Right hindlimb (tissue), 1 donor: ENCODE measurements at regions not wholly inside any gene's neighbourhood (a gene's known extent, or its start where the extent isn't known, plus 50 kb on each side); places are given as distances from the start of the nearest gene placed in this dataset.
A peak's percentile ranks its signal among the peaks of the same experiment; 100 is the strongest.

ENCODE experiments used
- DNase-seq: peaks from one replicate; pipeline ENCODE4 v3.0.0-alpha.2; 2018

DNA sequence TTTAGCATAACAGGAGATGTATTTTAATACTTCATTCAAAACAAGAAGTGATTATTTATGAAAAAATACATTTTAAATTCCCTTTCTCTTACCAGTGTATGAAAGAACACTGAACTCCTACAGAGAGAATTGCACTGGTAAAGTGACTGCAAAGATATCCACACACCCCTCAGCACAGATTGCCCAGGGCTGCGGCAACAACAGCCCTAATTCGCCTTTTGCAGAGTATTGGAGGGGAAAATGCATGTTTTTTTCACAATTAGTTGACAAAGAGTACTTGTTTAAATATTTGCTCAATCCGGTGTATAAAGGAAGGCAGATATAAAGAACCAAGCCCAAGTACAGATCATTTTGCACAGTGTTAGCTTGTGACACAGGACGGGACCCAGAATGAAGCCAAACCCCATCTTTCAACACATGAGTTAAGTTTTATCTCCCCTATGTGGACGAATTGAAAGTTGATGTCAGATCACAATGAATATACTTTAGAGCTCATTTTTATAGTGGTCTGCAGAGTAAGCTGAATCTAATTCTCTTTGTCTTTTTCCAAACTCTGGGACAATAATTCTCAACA is 551.4 kb upstream of the IGFBP7 start:
- no peak for DNase-seq

DNA sequence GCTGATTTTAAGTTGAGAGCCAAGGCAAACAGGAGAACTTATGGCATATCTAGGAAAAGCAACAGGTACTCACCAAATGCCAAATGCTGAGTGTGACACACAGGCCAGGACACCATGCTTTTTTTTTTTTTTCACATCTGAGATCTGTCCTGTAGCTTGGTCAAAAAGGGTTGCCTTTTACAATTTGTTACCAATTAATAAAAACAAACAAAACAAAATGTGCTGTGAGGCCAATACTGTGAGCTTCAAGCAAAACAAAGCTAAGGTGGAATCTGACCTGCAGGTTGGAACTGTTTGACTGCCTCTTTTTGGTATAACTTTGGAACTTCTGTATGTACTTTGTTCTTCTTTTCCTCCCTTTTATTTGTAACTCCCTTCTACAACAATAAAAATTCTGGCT is 548.5 kb upstream of the IGFBP7 start:
- DNase-seq, result no peak

DNA sequence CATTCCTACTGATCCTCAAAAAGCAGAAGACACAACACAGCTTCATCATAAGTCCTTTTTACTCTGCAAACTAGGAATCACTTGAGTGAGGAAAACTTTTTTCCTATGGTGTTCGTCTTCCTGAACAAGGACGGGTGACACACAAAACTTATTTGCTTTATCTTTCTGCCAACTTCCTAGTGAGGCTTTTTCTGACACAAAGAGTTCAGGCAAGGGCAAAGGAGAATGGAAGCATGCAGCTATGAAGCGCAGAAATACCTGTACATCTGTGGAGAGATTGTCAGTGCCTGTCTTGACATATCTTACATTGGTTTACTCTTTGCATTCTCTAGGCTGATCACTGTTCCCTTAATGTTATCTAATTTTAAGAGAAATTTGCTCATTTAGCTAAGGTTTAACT is 548.0 kb upstream of the IGFBP7 start:
- DNase-seq, result no peak

DNA sequence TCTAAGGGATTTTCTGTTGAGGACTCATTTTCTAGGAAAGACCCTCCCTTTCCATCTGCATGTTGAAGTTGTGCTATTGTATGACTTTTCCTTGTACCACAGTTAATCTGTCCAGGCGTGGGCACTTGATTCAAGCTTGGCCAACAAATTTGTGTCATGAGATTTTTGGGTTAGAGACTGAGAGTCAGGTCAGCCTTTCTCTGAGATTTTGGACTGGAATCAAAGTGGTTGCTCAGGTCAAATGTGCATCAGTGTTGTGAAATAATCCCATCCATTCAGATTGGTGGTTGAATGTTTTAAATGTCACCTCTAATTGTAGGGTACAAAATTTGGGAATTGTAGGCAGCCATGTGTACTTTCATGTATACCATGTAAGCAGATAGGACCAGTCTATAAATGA is 545.2 kb upstream of the IGFBP7 start:
- no peak for DNase-seq

DNA sequence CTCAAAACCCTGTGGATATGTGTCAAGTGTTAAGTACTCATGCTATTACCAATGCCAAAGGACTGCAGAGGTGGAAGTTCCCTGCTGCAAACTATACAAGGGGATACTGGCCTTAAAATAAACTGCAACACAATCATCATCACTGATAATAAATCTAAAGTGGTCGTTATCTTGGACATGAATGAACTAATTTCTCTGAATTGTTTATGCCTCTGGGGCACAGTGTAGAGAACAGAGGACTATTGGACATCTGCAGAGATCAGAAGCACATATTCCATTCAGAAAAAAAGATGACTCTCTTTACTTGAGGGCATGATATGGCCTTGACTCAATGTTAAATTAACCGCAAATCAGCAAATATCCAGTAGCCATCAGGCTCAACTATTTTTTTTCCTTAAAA is 542.6 kb upstream of the IGFBP7 start:
- no peak for DNase-seq

DNA sequence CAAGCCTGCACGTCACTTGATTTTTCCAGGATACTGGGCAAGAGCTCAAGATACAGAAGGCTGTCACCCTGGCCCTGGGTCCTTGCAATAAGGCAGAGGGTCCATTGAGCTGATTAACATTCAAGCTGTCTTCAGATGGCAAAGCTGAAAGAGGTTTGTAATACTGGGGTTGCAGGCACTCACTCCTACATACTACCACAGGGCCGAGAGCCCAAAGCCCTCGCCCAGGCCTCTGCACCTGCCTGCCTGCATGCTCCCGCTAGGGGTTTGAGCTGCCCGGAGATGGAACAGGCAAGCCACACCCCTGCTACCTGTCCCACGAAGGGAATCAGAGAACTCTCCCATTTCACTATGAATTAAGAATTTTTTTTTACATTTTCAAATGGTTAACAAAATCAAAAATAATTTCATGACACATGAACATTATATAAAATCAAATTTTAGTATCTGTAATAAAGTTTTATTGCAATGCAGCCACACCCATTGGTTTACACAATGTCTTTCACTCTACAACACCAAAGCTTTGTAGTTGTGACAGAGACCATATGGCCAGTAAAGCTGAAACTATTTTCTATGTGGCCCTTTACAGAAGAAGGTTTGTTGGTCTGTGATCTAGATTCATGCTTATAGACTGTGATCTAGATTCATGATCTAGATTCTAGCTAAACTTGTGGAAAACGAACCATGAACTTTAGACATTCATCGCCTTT is 530.4 kb upstream of the IGFBP7 start:
- no peak for DNase-seq

DNA sequence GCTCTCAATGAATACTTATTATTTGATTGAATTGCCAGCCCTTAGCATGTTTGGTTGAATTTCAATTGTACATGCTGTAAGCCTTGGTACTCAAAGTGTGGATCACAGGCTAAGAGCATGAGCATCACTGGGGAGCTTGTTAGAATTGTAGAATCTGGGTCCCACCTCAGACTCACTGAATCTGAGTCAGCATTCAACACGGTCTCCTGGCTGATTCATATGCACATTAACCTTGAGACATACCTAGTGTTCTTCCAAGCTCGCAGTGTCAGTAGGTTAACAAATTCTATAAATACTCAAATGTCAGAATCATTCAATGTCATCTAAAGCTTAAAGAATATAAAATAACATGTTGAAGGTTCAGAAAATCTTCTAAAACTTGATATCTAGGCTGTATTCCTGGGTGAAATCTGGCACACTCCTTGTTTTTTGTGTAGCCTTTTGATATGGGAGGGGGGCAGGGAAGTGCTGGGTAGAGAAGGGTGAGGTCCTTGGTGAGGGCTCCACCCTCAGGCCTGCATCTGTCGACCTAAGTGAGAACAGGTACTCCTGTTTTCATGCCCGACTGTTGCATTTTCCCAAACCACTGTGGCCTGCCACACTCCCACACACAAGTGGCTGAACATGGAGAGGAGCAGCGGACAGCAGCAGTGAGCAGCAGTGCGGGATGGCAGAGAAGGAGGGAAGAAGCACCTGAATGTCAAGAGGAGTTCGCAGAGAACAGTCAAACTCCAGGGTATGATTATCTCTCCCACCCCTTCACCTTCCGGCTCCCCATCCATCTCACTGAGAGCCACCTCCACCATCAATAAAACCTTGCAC is 529.6 kb upstream of the IGFBP7 start:
- DNase-seq, result no peak

DNA sequence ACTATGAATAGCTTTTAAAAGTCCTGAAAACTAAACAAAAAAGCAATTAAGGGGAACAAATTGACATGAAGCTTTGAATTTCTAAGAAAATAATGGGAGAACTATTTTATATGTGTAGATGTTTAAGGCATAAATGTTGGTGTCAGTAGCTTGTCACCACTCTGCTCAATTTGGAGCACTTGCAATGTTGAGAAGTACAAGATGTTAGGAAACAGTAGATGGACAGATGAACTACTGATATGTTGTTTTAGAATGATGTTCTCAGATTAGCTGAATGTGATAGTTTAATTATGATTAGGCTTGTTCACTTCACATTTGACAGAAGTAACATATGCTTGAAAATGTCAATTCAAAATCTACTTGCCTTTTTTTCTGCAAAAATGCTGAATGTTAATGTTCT is 525.7 kb upstream of the IGFBP7 start:
- no peak for DNase-seq

DNA sequence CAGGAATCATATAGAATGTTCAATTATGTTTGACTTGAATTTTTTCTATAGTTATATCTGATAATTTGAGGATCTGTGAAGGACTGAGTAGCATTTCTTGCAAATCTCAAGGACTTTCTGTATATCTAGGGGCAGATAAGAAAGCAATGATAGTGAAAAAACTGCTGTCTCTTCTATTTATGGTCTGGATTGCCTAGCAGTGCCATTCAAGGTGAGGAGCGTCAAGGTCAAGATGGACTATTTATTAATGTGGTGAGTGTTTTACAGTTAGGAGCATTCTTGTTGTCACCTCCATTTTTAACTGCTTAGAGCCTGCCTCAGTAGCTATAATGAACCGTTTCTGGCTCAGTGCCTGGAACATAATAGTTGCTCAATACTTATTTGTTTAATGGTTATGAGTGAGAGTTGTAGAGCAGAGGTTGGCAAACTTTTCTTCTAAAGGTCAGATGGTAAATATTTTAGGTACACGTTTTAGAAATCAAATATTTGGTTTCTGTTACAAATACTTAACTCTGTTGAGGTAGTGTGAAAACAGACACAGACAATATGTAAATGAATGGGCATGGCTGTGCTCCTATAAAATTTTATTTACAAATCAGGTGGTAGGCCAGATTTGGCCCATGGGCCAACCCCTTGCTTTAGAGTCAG is 523.2 kb upstream of the IGFBP7 start:
- DNase-seq, result no peak

DNA sequence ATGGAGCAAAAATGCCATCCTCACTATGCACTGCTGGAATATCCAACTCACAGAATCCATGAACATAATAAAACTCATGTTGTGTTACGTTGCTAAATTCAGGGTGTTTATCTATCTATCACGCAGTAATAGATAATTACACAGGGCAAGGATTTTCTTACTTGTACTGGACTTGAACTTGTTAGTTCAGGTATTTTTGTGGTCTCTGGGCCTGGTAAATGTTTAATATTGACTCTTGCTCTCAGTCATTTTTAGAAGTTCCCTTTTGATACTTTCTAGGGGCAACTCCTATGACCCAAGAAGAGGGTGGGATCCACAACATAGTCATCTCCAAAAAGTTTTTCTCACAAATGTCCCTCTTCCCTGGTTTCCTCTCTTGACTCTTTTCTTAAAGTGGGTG is 522.4 kb upstream of the IGFBP7 start:
- no peak for DNase-seq

DNA sequence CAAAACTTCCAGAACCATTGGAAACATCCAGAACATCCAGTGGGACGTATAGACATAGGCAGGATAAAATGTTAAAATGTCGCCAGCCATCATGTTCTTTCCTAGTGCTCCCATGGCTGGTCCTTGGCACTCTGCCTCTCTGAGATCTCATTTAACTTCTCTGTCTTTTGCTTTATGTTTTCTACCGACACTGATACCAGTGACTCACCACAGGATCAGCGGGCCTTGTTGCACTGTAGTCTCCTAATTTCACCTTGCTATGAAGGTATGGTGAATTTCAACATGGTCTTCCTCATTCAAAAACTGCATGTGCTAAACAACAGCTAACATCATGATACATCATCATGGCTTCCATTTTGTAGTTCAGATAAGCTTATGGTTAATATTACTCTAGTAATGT is 521.0 kb upstream of the IGFBP7 start:
- DNase-seq, result no peak

DNA sequence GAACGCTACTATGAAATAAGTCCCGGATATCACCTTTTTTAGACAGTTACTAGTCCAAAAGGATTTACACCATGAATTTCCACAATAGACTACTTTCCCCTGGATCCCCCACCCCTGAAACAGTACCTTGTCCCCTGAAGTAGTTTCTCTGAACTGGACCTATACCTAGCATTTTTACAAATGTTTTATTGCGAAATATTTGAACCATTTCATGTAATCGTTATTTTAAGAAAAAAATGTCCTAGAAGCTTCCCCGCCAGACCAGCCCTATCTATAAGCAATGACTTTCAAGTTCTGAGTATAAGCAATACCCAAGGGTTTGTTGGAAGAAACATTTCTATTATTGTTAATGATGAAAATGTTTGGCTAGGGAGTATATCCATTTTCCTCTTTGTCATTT is 517.8 kb upstream of the IGFBP7 start:
- no peak for DNase-seq

DNA sequence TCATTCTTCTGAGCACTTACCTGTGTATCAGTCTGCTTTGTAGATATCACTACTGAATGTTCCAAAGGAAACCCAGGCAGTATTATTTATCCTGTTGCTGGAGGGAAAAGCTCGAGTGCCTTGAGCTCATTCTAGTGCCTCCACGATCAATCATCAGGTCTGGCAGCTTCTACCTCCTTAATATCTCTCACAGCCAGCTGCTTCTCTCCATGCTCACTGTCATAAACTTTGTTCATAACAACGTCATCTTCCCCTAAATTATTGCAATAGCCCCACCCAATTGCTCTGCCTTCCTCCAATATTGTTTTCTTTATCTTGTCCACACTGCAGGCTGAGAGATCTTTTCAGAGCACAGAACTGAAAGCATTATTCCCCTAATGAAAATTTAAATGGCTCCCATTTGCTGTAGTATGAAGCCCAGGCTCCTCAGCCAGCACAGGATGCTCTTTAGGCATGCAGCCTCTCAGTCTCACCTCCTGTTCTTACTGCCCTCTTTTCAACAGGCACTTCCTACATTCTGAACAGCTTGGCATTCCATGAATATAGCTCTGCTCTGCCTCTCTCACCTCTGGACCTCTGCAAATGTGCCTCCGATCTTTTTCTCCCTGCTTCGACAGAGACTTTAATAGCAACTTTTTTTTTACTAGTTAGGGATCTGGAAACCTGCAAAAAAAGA is 504.2 kb upstream of the IGFBP7 start:
- no peak for DNase-seq

DNA sequence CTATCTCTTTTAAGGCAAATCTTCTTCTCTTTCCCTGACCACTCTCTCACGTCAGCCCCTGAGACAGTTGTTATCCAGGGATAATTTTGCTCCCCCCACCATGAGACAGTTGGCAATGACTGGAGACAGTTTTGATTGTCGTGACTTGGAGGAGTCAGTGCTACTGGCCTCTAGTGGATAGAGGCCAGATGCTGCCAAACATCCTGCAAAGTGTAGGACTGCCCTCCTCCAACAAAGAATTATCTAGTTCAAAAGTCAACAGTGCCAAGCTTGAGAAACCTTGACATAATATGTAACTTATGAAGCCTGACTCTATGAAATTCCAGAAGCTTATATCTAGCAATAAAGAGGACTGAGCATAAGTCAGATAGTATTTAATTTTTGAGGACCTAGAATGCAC is 502.1 kb upstream of the IGFBP7 start:
- no peak for DNase-seq

DNA sequence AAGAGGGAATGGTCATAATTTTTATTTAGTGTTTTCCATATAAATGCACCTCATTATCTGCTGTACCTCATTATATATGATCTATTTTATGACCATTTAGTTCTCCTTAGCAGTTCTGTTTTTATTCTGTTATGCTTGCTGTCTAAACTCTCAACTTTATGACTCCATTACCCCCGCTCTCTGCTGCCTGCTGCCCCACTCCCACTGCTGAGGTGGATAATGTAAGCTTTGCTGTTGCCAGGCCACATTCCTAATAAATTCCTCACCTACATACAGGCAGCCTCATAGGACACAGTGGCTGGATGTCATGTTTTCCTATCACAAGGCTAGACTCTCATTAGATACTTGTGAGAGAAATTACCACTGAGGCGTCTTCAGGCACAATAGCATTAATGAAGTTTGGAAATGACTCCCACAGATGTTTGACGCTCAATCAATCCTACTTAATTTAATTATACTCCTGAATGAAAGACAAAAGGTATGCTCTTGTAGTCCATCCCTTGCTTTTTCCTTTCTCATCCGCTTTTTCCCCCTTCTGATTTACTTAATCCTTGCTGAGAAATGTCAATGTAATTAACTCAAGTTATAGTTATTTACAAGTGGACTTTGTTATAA is 497.5 kb upstream of the IGFBP7 start:
- no peak for DNase-seq

DNA sequence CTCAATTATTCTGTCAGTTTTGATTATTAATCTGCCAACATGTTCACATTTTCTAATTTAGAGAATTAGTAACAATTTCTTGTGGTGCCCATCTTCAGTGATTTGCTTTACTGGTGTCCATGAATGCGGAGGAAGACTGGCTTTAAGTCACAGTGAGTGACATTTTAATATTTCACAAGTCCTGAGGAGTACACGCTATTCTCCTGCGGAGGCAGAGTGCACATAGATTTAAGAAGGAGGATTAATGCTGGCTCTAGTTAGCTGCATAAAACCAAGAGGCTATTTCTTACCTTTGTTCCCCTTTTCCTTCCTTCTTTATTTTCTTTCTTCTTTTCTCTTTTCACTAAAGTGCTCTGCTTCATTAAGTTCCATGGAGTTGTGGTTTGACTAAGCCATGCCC is 495.2 kb upstream of the IGFBP7 start:
- no peak for DNase-seq

DNA sequence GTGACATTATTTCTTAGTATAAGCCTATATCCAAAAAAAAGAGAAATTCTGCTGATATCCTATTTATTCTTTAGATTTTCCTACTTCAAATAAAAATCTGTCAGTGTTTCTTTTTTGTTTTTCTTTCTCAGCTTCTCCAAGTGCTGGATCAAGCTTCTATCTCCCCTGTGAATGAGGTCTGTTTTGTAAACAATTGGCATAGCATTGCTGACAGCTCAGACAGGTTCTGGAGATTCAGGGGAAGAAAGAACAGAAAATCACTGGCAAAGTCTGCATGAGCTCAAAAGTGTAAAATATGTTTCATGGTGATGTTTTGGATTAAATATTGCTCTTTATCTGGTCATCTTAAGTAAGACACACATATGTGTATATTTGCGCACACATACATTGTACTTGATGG is 492.0 kb upstream of the IGFBP7 start:
- no peak for DNase-seq

DNA sequence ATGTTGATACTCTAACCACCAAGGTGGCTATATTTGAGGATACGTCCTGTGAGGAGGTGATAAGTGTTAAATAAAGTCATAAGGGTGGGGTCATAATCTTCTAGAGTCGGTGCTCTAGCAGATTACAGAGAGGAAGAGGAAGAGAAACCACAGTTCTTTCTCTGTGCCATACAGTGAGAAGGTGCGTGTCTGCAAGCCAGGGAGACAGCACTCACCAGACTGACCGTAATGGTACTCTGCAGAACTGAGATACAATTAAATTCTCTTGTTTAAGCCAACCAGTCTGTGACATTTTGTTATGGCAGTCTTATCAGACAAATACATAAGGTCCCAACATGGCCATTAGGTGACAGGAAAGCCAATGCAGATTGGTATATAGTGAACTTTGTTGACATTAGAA is 480.9 kb upstream of the IGFBP7 start:
- no peak for DNase-seq

DNA sequence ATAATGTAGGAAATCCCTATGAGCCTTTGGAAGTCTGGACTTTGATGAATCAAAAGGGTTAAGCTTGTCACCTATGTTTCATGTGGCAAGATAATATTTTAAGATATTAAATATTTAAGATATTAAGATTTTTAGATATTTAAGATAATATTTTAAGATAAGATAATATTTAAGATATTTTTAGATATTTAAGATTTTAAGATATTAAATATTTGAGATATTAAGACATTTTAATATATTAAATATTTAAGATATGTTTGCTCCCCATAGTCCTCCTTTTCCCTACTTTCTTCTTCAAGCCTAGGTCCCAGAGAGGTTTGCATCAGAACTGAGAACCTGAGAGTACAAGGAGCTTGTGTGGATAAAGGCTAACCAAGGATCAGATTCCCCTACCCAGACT is 478.4 kb upstream of the IGFBP7 start:
- DNase-seq, result no peak

DNA sequence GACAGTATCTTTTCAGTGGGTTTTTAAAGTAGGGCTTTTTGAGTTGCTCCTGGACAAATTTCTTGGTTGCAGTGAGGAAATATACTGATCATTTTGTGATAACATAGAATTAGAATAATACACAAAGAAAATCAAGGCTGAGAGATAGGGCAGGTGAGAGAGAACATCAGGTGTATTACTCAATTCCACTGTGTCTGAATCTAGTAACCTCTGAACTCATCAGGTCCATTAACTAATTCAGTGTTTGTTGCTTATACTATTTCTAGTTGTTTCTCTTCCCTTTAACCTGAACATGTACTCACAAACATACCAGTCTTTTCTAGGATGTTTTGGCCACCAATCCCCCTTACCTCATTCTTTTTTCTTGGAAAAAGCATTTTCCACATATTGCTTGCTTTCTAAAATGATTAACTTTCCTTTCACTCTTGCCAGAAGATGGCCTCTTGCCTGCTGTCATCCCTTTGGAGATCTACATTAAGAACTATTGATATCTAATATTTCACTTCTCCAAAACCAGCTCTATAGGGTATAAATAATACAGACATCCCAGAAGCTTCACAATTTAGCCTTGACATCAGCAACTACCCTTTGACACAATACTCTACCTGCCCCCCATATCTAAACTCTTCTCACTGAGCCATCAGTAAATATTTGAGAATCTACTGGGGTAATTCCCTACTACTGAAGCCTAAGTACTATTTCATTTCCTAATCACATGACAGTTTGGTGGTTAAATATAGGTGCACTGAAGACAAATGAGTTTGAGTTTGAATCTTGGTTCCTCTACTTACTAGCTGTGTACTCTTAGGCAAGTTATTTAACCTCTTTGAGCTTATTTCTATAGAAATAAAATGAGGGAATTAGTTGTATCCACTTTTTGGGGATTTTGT is 470.8 kb upstream of the IGFBP7 start:
- DNase-seq, result no peak

DNA sequence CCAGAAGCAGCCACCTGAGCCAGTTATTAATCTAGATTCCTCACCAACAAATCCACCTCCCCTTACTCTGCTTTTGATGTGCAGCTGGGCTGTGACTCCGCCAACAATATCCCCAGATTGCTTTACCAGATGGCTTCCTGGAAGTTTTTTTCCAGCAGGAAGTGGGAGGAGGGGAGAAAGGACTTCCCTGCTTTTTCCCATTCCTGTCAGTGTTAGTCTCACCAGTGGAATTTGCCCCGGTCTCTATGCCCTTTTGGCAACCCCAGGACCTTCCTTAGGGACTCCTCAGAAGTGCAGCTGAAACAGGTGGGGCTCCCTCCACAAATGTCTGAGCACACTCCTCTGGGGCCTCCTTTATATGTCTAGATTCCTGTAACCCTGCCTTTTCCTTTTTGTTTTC is 465.2 kb upstream of the IGFBP7 start:
- peak; percentile 78 for DNase-seq
